ENCODE measurements at regions not wholly inside any gene's neighbourhood (a gene's known extent, or its start where the extent isn't known, plus 50 kb on each side); places are given as distances from the start of the nearest gene placed in this dataset.

DNA sequence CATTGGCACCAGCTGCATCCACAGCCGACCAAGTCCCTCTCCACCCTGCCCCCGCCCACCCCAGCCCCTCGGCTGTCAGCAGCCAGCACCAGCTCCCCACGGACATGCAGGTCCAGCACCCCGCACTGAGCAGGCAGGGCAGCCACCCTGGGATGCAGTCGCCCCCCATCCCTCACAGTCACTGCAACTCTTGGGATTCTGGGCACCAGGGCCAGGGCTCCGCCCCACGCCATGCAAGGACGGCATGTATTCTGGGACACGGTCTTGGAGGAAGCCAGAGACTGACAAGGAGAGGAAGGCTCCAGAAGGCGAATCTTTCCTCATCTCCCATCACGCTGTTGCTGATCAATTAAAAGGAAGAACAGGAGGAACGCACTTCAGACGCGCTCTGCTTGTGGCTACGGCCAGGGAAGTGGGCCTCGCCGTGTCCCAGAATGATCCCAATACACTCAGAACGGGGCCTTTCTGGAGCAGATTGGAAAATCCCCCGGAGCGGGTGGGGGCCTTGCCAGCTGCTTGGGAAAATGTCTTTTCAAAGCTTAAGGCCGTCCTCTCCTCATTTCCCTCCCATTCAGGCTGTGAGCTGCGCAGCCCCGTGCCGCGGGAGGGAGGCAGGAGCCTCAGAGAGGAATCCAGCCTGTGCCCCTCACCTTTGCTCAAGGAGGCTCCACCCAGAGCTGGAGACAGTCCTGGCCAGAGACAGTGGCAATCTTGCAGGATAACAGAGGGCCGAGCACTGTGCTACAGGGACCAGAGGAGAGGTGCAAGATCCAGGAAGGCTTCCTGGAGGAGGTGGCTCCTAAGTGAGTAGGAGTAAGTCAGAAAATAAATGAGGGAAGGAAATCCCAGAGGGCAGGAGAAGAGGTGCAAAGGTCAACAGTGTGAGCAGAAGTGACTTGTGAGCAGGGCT is 54.1 kb upstream of the DIO3 start:
- no peaks in the 10 kb centered on the region for H3K27me3 ChIP-seq
- peaks cover 0 to 8% of the 10 kb centered on the region in 2 donors for H3K9me3 ChIP-seq
- no peak overlapping the region for H3K4me3 ChIP-seq
- TF ChIP-seq, protein P1, sequence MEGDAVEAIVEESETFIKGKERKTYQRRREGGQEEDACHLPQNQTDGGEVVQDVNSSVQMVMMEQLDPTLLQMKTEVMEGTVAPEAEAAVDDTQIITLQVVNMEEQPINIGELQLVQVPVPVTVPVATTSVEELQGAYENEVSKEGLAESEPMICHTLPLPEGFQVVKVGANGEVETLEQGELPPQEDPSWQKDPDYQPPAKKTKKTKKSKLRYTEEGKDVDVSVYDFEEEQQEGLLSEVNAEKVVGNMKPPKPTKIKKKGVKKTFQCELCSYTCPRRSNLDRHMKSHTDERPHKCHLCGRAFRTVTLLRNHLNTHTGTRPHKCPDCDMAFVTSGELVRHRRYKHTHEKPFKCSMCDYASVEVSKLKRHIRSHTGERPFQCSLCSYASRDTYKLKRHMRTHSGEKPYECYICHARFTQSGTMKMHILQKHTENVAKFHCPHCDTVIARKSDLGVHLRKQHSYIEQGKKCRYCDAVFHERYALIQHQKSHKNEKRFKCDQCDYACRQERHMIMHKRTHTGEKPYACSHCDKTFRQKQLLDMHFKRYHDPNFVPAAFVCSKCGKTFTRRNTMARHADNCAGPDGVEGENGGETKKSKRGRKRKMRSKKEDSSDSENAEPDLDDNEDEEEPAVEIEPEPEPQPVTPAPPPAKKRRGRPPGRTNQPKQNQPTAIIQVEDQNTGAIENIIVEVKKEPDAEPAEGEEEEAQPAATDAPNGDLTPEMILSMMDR (IDR thresholded peaks at IDR 0.05) = no peak
- peak; percentile 59 for DNase-seq (ENCODE audit: low spot score)
- H3K4me1 ChIP-seq = no peaks in the 10 kb centered on the region
- H3K27ac ChIP-seq = no peak overlapping the region
- H3K36me3 ChIP-seq = no peaks in the 10 kb centered on the region

DNA sequence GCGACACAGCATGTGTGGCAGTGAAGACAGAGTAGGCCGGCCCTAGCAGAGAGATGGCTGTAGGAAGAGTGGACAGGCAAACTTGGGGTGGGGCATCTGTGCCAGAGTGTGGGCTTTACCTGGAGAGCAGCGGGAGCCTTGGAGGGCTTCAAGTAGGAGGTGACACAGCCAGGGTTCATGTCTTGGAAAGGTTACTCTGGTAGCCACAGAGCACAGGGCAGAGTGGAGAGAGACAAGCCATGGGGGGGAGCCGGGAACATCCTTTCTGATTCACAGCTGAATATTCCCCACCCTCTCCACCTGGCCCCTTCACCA is 53.5 kb upstream of the DIO3 start:
- H3K27me3 ChIP-seq = no peaks in the 10 kb centered on the region
- no peak overlapping the region for H3K27ac ChIP-seq
- DNase-seq (ENCODE audit: low spot score) = peak; percentile 18
- no peaks in the 10 kb centered on the region for H3K36me3 ChIP-seq
- TF ChIP-seq, protein P1 (IDR thresholded peaks at IDR 0.05) = no peak
- H3K4me3 ChIP-seq = no peak overlapping the region
- H3K4me1 ChIP-seq = no peaks in the 10 kb centered on the region
- H3K9me3 ChIP-seq = peaks cover 0 to 8% of the 10 kb centered on the region in 2 donors

DNA sequence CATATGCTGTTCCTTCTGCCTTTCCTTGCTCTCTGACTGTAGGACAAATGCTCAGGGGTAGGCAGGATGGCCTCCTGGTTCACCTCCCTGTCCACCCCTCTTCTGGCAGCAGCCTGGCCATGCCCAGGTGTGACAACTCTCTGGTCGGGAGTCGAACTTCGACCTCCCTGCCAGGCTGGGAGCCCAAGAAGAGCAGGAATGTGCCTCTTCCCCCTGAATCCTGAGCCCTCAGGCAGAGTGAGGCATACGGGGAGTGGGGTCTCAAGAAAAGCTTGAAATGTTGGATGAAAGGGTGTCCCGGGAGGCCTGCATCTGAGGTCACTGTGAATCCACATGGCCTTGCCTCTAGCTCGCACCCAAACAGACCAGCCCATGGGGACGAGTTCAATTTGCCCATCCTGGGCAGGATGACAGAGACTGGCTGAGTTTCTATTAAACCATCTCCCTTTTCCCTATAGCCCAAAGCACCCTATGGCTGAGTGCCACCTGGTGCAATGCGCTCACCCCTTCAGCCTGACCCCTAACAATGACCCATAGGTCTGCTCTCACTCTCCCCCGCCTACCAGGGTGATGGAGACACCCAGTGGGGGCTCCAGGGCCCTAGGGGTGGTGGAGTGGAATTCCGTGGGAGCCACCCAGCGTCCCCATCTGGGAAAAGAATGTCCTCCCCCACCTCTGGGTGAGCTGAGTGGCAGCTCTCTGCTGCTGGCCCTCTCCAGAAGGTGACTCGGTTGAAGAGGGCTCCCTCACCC is 52.9 kb upstream of the DIO3 start:
- H3K9me3 ChIP-seq = peaks cover 0 to 7% of the 10 kb centered on the region in 2 donors
- TF ChIP-seq, protein P1 (IDR thresholded peaks at IDR 0.05) = no peak
- no peak for DNase-seq (ENCODE audit: low spot score)

DNA sequence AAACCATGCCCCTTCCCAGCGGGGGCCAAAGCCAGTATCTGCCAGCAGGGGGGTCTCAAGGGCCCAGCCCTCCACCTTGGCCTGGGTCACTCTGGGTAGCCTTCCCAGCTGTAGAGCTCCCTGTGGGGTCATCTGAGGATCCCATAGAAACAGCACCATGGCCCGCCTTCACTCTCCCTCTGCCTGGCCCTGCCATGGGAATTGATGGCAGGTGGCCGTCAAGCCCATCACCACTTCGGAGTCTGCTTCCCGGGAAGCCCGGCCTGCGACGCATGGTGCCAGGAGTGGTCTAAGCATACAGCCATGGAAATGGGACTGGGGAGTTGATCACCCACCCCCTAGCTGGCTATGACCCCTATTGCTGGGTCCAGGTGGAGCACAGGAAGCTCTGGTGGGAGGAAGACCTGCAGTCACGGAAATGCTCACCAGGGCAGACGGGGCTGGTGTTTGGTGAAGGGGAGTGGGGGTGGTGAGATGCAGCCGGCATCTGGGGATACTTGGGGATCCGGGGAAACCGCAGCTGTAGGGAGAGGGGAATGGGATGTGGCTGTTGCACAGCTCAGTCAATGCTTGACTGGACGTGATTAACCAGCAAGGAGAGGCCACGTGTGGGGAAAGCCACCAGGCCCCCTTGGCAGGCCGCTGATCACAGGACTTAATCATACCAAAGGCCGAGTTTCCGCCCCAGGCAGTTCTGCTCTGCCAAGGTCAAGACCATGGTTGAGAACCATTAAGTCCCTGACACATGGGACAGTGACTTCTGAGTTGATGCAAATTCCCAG is 52.2 kb upstream of the DIO3 start:
- no peaks in the 10 kb centered on the region for H3K36me3 ChIP-seq
- H3K27ac ChIP-seq = no peak overlapping the region
- H3K27me3 ChIP-seq = no peaks in the 10 kb centered on the region
- no peak overlapping the region for H3K4me3 ChIP-seq
- no peaks in the 10 kb centered on the region for H3K4me1 ChIP-seq
- TF ChIP-seq, protein P1 (IDR thresholded peaks at IDR 0.05) = no peak
- DNase-seq (ENCODE audit: low spot score) = no peak
- no peaks in the 10 kb centered on the region for H3K9me3 ChIP-seq

More for the DNA sequence above, 52.9 kb upstream of the DIO3 start:
- no peaks in the 10 kb centered on the region for H3K27me3 ChIP-seq
- H3K4me1 ChIP-seq = no peaks in the 10 kb centered on the region
- no peak overlapping the region for H3K4me3 ChIP-seq
- H3K36me3 ChIP-seq = no peaks in the 10 kb centered on the region
- H3K27ac ChIP-seq = no peak overlapping the region

DNA sequence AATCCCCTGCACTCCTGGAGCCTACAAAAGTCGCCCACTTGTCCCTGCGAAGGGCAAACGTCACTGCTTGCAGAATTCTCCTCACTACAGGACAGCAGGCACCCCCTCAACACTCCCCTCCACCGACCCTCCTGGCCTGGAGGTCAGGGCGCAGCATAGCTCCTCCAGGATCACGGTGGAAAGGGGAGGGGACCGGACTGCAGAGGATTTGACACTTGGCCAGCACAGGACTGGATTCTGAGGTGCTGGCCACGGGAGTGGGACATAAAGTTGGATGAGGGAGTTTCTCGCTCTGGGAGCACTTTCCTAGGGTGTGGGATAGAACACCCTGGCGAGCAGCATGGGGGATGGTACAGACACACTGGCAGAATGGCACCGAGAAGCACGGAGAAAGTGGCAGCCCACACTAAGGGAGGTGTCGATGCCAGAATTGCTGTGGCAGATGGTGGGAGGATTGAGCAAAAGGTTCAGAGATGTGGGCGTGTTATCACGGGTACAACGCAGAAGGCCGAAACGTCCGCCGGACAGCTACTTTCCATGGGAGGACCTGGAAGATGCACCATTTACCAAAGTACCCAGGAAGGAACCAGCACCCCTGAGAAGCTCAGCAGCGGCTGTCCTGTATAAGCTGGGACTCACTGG is 51.4 kb upstream of the DIO3 start:
- Histone ChIP-seq H3K9me3 (no peaks in the 10 kb centered on the region), H3K4me1 (no peaks in the 10 kb centered on the region), H3K27ac (no peak overlapping the region), H3K4me3 (no peak overlapping the region), H3K36me3 (no peaks in the 10 kb centered on the region), H3K27me3 (no peaks in the 10 kb centered on the region)
- DNase-seq (ENCODE audit: low spot score) = no peak
- TF ChIP-seq, protein P1 (IDR thresholded peaks at IDR 0.05) = no peak

Data from right atrium auricular region (tissue), 2 donors.